ENCODE measurements at regions not wholly inside any gene's neighbourhood (a gene's known extent, or its start where the extent isn't known, plus 50 kb on each side); places are given as distances from the start of the nearest gene placed in this dataset.
"Not testable (repeated sequence)": the region's sequence is repeated elsewhere in the genome, so short reads cannot be mapped to it uniquely, and the experiment has no call there.

DNA sequence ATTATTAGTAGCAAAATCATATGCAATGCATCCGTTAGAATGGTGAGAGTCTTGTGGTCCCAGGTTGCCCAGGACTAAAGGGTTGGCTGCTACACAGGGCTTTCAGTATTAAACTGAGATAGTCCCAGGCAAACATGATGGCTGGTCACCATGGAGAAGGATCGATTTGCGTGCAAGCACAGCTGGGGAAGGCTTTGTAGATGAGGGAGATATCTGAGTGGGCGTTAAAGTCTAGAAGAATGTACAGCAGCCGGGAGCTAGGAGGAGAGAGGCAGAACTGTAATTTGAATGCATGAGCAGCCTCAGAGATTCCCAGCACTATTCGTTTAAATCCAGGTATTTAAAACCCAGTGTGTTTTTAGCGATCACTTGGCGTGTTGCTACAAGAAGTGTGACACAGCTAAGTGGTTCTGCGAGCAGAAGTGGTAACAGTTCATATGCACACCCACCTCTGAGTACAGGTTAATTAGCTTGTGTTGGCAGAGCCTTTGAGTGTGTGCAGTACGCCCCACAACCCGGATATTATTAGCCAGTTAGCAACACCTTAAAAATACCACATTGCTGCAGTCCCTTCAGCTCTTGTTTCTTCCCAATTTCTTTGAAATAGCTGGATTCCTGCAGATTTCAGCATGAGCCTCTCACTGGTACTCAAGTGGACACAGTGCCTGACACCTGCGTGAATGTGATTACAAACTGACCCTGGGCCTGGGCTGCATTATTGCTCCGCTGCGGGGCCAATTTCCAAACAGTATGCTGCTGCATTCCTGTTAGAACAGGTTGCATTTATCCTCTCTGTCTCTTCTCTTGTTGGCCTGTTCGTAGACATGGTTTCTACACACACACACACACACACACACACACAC is 67.2 kb upstream of the SCAF4 start:
- DNase-seq (ENCODE audit: low read depth), result no peak
- H3K4me3 ChIP-seq (replicated peaks; ENCODE audit: low read depth, low read length), result no peak overlapping the region
- TF ChIP-seq, protein P1, sequence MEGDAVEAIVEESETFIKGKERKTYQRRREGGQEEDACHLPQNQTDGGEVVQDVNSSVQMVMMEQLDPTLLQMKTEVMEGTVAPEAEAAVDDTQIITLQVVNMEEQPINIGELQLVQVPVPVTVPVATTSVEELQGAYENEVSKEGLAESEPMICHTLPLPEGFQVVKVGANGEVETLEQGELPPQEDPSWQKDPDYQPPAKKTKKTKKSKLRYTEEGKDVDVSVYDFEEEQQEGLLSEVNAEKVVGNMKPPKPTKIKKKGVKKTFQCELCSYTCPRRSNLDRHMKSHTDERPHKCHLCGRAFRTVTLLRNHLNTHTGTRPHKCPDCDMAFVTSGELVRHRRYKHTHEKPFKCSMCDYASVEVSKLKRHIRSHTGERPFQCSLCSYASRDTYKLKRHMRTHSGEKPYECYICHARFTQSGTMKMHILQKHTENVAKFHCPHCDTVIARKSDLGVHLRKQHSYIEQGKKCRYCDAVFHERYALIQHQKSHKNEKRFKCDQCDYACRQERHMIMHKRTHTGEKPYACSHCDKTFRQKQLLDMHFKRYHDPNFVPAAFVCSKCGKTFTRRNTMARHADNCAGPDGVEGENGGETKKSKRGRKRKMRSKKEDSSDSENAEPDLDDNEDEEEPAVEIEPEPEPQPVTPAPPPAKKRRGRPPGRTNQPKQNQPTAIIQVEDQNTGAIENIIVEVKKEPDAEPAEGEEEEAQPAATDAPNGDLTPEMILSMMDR (IDR thresholded peaks at IDR 0.05; ENCODE audit: low read length, missing control alignments), result no peak

DNA sequence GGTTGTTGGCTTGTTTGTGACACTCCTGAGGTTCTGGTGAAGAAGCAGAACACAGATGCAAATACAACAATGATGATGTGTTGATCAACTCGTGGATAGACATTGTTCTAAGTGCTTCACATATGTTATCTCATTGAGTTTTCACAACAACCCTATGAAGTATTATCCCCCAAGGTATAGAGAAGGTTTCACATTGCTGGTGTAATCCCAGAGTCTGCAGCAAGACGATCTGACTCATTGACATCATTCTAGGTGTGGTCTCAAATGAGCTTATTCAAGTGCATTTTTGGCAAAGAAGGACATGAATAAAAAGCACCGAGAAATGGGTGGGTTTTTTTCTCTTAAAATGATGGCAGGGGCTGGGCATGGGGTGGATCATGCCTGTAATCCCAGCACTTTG is 64.1 kb upstream of the SCAF4 start:
- no peak for DNase-seq (ENCODE audit: low read depth)
- TF ChIP-seq, protein P1 (IDR thresholded peaks at IDR 0.05; ENCODE audit: low read length, missing control alignments), result no peak
- no peak overlapping the region for H3K4me3 ChIP-seq (replicated peaks; ENCODE audit: low read depth, low read length)

DNA sequence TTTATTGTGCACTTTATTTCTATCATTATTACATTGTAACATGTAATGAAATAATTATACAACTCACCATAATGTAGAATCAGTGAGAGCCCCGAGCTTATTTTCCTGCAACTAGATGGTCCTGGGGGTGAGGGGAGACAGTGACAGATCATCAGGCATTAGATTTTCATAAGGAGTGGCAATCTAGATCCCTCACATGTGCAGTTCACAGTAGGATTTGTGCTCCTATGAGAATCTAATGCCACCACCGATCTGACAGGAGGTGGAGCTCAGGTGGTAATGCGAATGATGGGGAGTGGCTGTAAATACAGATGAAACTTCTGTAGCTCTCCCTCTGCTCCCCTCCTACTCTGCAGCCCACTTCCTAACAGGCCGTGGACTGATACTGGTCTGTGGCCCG is 58.5 kb upstream of the SCAF4 start:
- H3K4me3 ChIP-seq (replicated peaks; ENCODE audit: low read depth, low read length); DNase-seq (ENCODE audit: low read depth): not testable (repeated sequence)

DNA sequence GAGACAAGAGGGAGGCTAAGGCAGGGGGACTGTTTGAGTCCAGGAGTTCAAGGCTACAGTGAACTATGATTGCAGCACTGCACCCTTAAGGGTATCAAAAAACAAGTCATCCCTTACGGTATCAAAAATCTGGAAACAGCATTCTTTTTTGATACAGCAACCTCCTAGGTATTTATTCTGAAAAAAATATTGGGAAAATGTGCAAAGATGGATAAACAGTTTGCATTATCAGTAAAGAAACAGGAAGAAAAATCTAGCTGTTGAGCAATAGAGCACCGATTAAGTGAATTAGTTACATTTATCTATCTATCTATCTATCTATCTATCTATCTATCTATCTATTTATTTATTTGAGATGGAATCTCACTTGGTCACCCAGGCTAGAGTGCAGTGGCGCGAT is 56.7 kb upstream of the SCAF4 start:
- TF ChIP-seq, protein P1 (IDR thresholded peaks at IDR 0.05; ENCODE audit: low read length, missing control alignments), result no peak
- H3K4me3 ChIP-seq (replicated peaks; ENCODE audit: low read depth, low read length), result no peak overlapping the region
- no peak for DNase-seq (ENCODE audit: low read depth)

DNA sequence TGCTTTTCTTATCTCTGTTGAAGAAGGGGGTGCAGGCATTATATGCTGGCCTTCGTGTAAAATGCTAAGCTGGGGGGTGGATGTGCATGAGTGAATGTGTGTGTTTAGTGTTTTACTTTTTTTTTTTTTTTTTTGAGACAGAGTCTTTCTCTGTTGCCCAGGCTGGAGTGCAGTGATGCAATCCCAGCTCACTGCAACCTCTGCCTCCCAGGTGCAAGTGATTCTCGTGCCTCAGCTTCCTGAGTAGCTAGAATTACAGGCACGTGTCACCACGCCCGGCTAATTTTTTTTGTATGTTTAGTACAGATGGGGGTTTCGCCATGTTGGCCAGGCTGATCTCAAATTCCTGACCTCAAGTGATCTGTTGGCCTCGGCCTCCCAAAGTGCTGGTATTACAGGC is 55.8 kb upstream of the SCAF4 start:
- not testable (repeated sequence) for H3K4me3 ChIP-seq (replicated peaks; ENCODE audit: low read depth, low read length); DNase-seq (ENCODE audit: low read depth)

DNA sequence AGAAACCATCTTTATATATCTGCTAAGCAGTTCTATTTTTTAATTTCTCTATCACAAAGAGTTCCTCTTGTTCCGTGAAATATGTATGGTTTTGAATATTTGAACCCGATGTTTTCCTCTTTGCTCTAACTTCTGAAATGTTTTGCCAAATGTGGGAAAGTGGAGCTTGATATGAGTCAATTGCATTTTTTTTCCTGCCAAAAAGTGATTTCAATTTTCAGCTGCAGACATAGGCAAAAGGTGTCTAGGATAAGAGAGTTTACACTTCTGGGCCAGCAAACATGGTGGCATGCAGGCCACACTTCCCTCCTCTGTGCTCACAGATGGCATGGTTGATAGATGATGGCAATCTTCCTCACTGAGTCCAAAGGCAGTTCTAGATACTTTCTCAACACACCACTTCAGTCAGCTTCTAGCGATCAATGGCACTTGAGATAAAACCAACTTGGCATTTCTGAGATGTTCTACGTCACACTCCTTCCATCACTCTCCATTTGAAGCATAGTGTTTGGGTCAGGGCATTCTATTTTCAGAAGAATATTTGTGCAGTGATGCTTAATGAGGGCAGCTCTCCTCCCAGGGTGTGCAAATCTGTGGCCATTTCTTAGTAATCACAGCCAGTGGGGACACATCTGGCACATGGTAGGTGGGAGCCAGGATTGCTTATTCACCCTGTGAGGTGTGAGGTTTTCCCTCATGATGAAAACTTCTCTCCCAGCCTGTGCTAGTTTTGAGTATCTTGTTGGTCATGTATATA is 54.4 kb upstream of the SCAF4 start:
- TF ChIP-seq, protein P1 (IDR thresholded peaks at IDR 0.05; ENCODE audit: low read length, missing control alignments), result no peak
- no peak for DNase-seq (ENCODE audit: low read depth)
- no peak overlapping the region for H3K4me3 ChIP-seq (replicated peaks; ENCODE audit: low read depth, low read length)

DNA sequence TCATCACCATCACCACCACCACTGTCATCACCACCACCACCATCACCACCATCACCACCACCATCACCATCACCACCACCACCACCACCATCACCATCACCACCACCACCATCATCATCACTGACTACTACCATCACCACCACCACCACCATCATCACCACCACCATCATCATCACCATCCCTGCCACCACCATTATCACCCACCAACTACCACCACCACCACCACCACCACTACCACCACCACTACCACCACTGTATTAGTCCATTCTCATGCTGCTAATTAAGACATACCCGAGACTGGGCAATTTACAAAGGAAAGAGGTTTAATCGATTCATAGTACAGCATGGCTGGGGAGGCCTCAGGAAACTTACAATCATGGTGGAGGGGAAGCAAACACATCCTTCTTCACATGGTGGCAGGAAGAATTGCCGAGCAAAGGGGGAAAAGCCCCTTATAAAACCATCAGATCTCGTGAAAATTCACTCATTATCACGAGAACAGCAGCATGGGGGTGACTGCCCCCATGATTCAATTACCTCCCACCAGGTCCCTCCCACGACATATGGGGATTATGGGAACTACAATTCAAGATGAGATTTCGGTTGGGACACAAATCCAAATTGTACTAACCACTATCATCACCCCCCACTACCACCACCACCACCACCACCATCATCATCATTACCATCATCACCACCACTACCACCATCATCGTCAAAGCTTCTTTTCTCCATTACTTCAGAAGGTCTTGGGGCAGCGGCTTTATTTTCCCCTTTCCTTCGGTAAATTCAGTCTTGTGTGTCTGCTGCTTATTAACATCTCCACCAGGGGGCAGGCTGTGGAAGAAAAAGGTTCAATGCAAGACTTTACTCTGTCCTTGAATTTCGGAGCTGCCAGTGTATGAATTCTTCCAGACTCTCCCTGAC is 53.6 kb upstream of the SCAF4 start:
- not testable (repeated sequence) for H3K4me3 ChIP-seq (replicated peaks; ENCODE audit: low read depth, low read length)
- TF ChIP-seq, protein P1 (IDR thresholded peaks at IDR 0.05; ENCODE audit: low read length, missing control alignments), result peak; percentile 81
- peak; percentile 84 for DNase-seq (ENCODE audit: low read depth)
